BJ (cell line): ENCODE measurements at regions not wholly inside any gene's neighbourhood (a gene's known extent, or its start where the extent isn't known, plus 50 kb on each side); places are given as distances from the start of the nearest gene placed in this dataset.

Source experiments
- CTCF ChIA-PET: fragments of 350-600 bp; formaldehyde crosslinking; extraction: SDS; loops from one replicate; lab custom pipeline; 2021; ENCODE audit warnings: antibody characterized with exemption, inconsistent platforms; lab: Yijun Ruan, JAX
- POLR2A ChIA-PET: fragments of 300-600 bp; sonication (Branson Sonifier 250); formaldehyde crosslinking; extraction: SDS; loops from one replicate; lab custom pipeline; 2021; ENCODE audit warnings: antibody characterized with exemption; lab: Charles Lee
- DNase-seq: peaks from one replicate; pipeline ENCODE4 v3.0.0-alpha.2; 2011; ENCODE audit warnings: low read depth
- H3K27me3 ChIP-seq: 2 replicates; pipeline ENCODE4 v1.6.0; 2011; ENCODE audit warnings: low read length; ENCODE audit not compliant: control insufficient read depth, insufficient read depth
- H3K36me3 ChIP-seq: 2 replicates; pipeline ENCODE4 v1.5.1; 2011; ENCODE audit warnings: low read length; ENCODE audit not compliant: control insufficient read depth, insufficient read depth
- H3K4me3 ChIP-seq: 2 replicates; pipeline ENCODE4 v1.5.1; 2011; ENCODE audit warnings: low read depth, mild to moderate bottlenecking, control low read depth, low read length
- CTCF ChIP-seq: IDR thresholded peaks from 2 replicates; pipeline ENCODE4 v1.5.1; 2011; ENCODE audit warnings: low read depth, mild to moderate bottlenecking, control low read depth, inconsistent platforms, low read length, moderate library complexity; ENCODE audit not compliant: insufficient read depth

- TF ChIP-seq CTCF, result no peak
- Histone ChIP-seq H3K36me3 (no peaks in the 10 kb centered on the region), H3K27me3 (peaks cover 1% of the 10 kb centered on the region; the same call in 1 of the 2 replicates), H3K4me3 (no peak overlapping the region)
- DNase-seq, result no peak
- ChIA-PET POLR2A (no interaction called here), CTCF (interaction anchor here (0.5 kb wide), 1 partner anchor 456 kb away, joined by 3 read pairs; no protein-coding TSS in a partner anchor)
These were observed 348.6 kb downstream of the PTTG2 start for GRCh38 chr4:38308728-38309311.

- no peak for TF ChIP-seq CTCF
- Histone ChIP-seq H3K4me3 (no peak overlapping the region), H3K36me3 (no peaks in the 10 kb centered on the region), H3K27me3 (peaks cover 1% of the 10 kb centered on the region; the same call in 1 of the 2 replicates)
- DNase-seq, result no peak
- POLR2A ChIA-PET, result no interaction called here
- CTCF ChIA-PET, result interaction anchor here (0.5 kb wide), 1 partner anchor 456 kb away, joined by 3 read pairs; no protein-coding TSS in a partner anchor
These were observed 349.3 kb downstream of the PTTG2 start for GRCh38 chr4:38309471-38309870.

- no peak for TF ChIP-seq CTCF
- Histone ChIP-seq H3K4me3 (no peak overlapping the region), H3K36me3 (no peaks in the 10 kb centered on the region), H3K27me3 (peaks cover 1% of the 10 kb centered on the region; the same call in 1 of the 2 replicates)
- CTCF ChIA-PET, result no interaction called here
- POLR2A ChIA-PET, result no interaction called here
- no peak for DNase-seq
These were observed 350.3 kb downstream of the PTTG2 start for GRCh38 chr4:38310446-38311043.

GRCh38 chr4:38311495-38312126 lies 351.4 kb downstream of the PTTG2 start:
- Histone ChIP-seq H3K36me3 (no peaks in the 10 kb centered on the region), H3K27me3 (peaks cover 1% of the 10 kb centered on the region; the same call in 1 of the 2 replicates), H3K4me3 (no peak overlapping the region)
- no peak for TF ChIP-seq CTCF
- CTCF ChIA-PET, result interaction anchor here (0.6 kb wide), 1 partner anchor 405 kb away, joined by 3 read pairs; no protein-coding TSS in a partner anchor
- DNase-seq, result no peak
- POLR2A ChIA-PET, result no interaction called here

GRCh38 chr4:38313175-38313574 lies 350.8 kb upstream of the KLF3 start:
- no peak for TF ChIP-seq CTCF
- CTCF ChIA-PET, result no interaction called here
- Histone ChIP-seq H3K36me3 (no peaks in the 10 kb centered on the region), H3K27me3 (peaks cover 1% of the 10 kb centered on the region; the same call in 1 of the 2 replicates), H3K4me3 (no peak overlapping the region)
- DNase-seq, result no peak
- POLR2A ChIA-PET, result no interaction called here
